WTC11 (cell line): ENCODE measurements at regions not wholly inside any gene's neighbourhood (a gene's known extent, or its start where the extent isn't known, plus 50 kb on each side); places are given as distances from the start of the nearest gene placed in this dataset.

ENCODE experiments used
- ATAC-seq: fragments of 200-7000 bp; cut with Tn5 transposase; 2 replicates; pipeline ENCODE4 v1.10.0; 2021; ENCODE audit warnings: mild to moderate bottlenecking, moderate library complexity
- CTCF ChIA-PET: fragments of 300-600 bp; sonication (Branson Sonifier 250); formaldehyde crosslinking; loops from one replicate; lab custom pipeline; 2021; ENCODE audit warnings: antibody characterized with exemption; lab: Charles Lee
- POLR2A ChIA-PET: fragments of 350-600 bp; sonication (Branson Sonifier 250); formaldehyde crosslinking; loops from one replicate; lab custom pipeline; 2021; ENCODE audit warnings: antibody characterized with exemption; lab: Charles Lee
- DNase-seq: peaks from one replicate; pipeline ENCODE4 v3.0.0; 2021; ENCODE audit warnings: low spot score
- H3K27ac Mint-ChIP-seq: 2 replicates; pipeline ENCODE4 v1.8.0; 2021; ENCODE audit warnings: mixed read lengths
- H3K27me3 Mint-ChIP-seq: 2 replicates; pipeline ENCODE4 v1.8.0; 2021; ENCODE audit warnings: low read depth, mild to moderate bottlenecking, moderate library complexity, mixed read lengths
- H3K36me3 Mint-ChIP-seq: 2 replicates; pipeline ENCODE4 v1.8.0; 2021; ENCODE audit warnings: mixed read lengths
- H3K4me1 Mint-ChIP-seq: 2 replicates; pipeline ENCODE4 v1.8.0; 2022; ENCODE audit warnings: mixed read lengths
- H3K4me3 Mint-ChIP-seq: 2 replicates; pipeline ENCODE4 v1.8.0; 2021; ENCODE audit warnings: mild to moderate bottlenecking, moderate library complexity, mixed read lengths
- H3K9me3 Mint-ChIP-seq: 2 replicates; pipeline ENCODE4 v1.8.0; 2021; ENCODE audit warnings: mixed read lengths
- CBFB ChIP-seq: sonication (generic); formaldehyde crosslinking; IDR thresholded peaks from 2 replicates; pipeline ENCODE4 v1.8.1; 2022; ENCODE audit warnings: mild to moderate bottlenecking, low read depth, missing genetic modification reagents
- FOXK1 ChIP-seq: sonication (generic); formaldehyde crosslinking; IDR thresholded peaks from 2 replicates; pipeline ENCODE4 v1.8.0; 2022; ENCODE audit warnings: mild to moderate bottlenecking, moderate library complexity, missing genetic modification reagents
- GRHL2 ChIP-seq: fragments of 250-450 bp; sonication (Bioruptor Pico); IDR thresholded peaks from 2 replicates; pipeline ENCODE4 v1.8.0; 2022; ENCODE audit warnings: mild to moderate bottlenecking, moderate library complexity; ENCODE audit not compliant: insufficient replicate concordance, severe bottlenecking
- IRF2 ChIP-seq: sonication (generic); formaldehyde crosslinking; IDR thresholded peaks from 2 replicates; pipeline ENCODE4 v1.8.0; 2022; ENCODE audit warnings: low read depth, missing genetic modification reagents, borderline replicate concordance
- NFE2L1 ChIP-seq: sonication (generic); formaldehyde crosslinking; IDR thresholded peaks from 2 replicates; pipeline ENCODE4 v1.8.1; 2023; ENCODE audit warnings: missing genetic modification reagents
- NFYB ChIP-seq: sonication (generic); formaldehyde crosslinking; conservative IDR thresholded peaks from 2 replicates; pipeline ENCODE4 v1.8.0; 2022; ENCODE audit warnings: low read depth, missing genetic modification reagents
- PRRX2 ChIP-seq: fragments of 250-450 bp; sonication (Bioruptor Pico); IDR thresholded peaks from 2 replicates; pipeline ENCODE4 v1.8.0; 2021; ENCODE audit warnings: mild to moderate bottlenecking
- RELA ChIP-seq: sonication (generic); formaldehyde crosslinking; IDR thresholded peaks from 2 replicates; pipeline ENCODE4 v1.8.1; 2022; ENCODE audit warnings: missing genetic modification reagents, mild to moderate bottlenecking, borderline replicate concordance
- SOX15 ChIP-seq: fragments of 250-450 bp; sonication (Bioruptor Pico); IDR thresholded peaks from 2 replicates; pipeline ENCODE4 v1.9.0; 2021; ENCODE audit warnings: mild to moderate bottlenecking
- TEAD1 ChIP-seq: sonication (generic); formaldehyde crosslinking; IDR thresholded peaks from 2 replicates; pipeline ENCODE4 v1.8.0; 2022; ENCODE audit warnings: mild to moderate bottlenecking, missing genetic modification reagents
- ZNF396 ChIP-seq: fragments of 250-450 bp; sonication (Bioruptor Pico); IDR thresholded peaks from 2 replicates; pipeline ENCODE4 v1.8.0; 2021; ENCODE audit warnings: mild to moderate bottlenecking, moderate library complexity, borderline replicate concordance
- TF ChIP-seq, protein P1 (sequence below): fragments of 250-450 bp; sonication (Bioruptor Pico); IDR thresholded peaks from 2 replicates; pipeline ENCODE4 v1.9.0; 2021; ENCODE audit warnings: mild to moderate bottlenecking, borderline replicate concordance
- TF ChIP-seq, protein P2 (sequence below): sonication (generic); formaldehyde crosslinking; IDR thresholded peaks from 2 replicates; pipeline ENCODE4 v1.8.1; 2023; ENCODE audit warnings: mild to moderate bottlenecking, missing genetic modification reagents
- TF ChIP-seq, protein P3 (sequence below): sonication (generic); formaldehyde crosslinking; IDR thresholded peaks from 2 replicates; pipeline ENCODE4 v1.8.1; 2023; ENCODE audit warnings: mild to moderate bottlenecking, moderate library complexity, missing genetic modification reagents
- TF ChIP-seq, protein P4 (sequence below): sonication (generic); formaldehyde crosslinking; IDR thresholded peaks from 2 replicates; pipeline ENCODE4 v1.8.0; 2022; ENCODE audit warnings: mild to moderate bottlenecking, missing genetic modification reagents

DNA sequence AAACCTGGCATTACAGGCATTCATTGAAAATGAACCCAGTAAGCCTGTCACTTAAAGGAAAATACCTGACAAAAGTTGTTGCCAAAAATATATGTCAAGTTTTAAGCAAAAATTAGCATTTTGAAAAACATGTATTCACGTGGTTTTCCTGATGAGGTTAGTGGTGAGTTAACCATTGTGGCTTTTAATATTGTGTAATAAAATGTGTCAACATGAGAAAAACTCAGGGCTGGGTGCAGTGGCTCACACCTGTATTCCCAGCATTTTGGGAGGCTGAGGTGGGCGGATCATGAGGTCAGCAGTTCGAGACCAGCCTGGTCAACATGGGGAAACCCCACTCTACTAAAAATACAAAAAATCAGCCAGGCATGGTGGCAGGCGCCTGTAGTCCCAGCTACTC, 731.4 kb downstream of the KCNT2 start (continued):
- TF ChIP-seq, protein P1, sequence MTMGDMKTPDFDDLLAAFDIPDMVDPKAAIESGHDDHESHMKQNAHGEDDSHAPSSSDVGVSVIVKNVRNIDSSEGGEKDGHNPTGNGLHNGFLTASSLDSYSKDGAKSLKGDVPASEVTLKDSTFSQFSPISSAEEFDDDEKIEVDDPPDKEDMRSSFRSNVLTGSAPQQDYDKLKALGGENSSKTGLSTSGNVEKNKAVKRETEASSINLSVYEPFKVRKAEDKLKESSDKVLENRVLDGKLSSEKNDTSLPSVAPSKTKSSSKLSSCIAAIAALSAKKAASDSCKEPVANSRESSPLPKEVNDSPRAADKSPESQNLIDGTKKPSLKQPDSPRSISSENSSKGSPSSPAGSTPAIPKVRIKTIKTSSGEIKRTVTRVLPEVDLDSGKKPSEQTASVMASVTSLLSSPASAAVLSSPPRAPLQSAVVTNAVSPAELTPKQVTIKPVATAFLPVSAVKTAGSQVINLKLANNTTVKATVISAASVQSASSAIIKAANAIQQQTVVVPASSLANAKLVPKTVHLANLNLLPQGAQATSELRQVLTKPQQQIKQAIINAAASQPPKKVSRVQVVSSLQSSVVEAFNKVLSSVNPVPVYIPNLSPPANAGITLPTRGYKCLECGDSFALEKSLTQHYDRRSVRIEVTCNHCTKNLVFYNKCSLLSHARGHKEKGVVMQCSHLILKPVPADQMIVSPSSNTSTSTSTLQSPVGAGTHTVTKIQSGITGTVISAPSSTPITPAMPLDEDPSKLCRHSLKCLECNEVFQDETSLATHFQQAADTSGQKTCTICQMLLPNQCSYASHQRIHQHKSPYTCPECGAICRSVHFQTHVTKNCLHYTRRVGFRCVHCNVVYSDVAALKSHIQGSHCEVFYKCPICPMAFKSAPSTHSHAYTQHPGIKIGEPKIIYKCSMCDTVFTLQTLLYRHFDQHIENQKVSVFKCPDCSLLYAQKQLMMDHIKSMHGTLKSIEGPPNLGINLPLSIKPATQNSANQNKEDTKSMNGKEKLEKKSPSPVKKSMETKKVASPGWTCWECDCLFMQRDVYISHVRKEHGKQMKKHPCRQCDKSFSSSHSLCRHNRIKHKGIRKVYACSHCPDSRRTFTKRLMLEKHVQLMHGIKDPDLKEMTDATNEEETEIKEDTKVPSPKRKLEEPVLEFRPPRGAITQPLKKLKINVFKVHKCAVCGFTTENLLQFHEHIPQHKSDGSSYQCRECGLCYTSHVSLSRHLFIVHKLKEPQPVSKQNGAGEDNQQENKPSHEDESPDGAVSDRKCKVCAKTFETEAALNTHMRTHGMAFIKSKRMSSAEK (CRISPR knock-in tag): no peak
- TF ChIP-seq GRHL2 (CRISPR knock-in tag) (no peak), ZNF396 (no peak)
- TF ChIP-seq, protein P2, sequence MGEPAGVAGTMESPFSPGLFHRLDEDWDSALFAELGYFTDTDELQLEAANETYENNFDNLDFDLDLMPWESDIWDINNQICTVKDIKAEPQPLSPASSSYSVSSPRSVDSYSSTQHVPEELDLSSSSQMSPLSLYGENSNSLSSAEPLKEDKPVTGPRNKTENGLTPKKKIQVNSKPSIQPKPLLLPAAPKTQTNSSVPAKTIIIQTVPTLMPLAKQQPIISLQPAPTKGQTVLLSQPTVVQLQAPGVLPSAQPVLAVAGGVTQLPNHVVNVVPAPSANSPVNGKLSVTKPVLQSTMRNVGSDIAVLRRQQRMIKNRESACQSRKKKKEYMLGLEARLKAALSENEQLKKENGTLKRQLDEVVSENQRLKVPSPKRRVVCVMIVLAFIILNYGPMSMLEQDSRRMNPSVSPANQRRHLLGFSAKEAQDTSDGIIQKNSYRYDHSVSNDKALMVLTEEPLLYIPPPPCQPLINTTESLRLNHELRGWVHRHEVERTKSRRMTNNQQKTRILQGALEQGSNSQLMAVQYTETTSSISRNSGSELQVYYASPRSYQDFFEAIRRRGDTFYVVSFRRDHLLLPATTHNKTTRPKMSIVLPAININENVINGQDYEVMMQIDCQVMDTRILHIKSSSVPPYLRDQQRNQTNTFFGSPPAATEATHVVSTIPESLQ (CRISPR knock-in tag): no peak

DNA sequence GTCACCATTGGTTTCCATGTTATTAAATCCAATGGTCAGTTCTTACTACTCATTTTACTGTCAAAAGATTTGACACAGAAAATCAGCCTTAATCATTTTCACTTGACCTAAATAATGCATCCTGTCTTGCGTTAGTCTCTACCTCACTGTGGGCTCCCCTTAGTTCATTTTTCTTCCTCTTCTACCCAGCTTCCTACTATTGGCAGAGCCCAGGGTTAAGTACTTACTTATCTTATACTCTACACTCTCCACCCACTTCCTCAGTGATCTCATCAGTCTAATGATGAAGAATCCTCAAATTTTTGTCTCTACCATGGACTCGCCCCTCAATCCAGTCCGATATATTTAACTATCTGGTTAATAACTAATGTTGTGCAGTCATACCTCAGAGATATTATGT, 735.9 kb downstream of the KCNT2 start:
- ATAC-seq: no peak
- Mint-ChIP-seq H3K9me3 (peaks cover 17% of the 10 kb centered on the region), H3K4me1 (no peaks in the 10 kb centered on the region), H3K27ac (no peak overlapping the region)
- no peak for DNase-seq
- ChIA-PET CTCF (no interaction called here), POLR2A (no interaction called here)
- TF ChIP-seq IRF2 (CRISPR knock-in tag): no peak
- TF ChIP-seq NFE2L1 (CRISPR knock-in tag): no peak
- no peak for TF ChIP-seq RELA (CRISPR knock-in tag)
- no peak for TF ChIP-seq TEAD1 (CRISPR knock-in tag)
- TF ChIP-seq CBFB (CRISPR knock-in tag): no peak
- TF ChIP-seq NFYB (CRISPR knock-in tag): no peak
- TF ChIP-seq FOXK1 (CRISPR knock-in tag): no peak
- TF ChIP-seq, protein P3, sequence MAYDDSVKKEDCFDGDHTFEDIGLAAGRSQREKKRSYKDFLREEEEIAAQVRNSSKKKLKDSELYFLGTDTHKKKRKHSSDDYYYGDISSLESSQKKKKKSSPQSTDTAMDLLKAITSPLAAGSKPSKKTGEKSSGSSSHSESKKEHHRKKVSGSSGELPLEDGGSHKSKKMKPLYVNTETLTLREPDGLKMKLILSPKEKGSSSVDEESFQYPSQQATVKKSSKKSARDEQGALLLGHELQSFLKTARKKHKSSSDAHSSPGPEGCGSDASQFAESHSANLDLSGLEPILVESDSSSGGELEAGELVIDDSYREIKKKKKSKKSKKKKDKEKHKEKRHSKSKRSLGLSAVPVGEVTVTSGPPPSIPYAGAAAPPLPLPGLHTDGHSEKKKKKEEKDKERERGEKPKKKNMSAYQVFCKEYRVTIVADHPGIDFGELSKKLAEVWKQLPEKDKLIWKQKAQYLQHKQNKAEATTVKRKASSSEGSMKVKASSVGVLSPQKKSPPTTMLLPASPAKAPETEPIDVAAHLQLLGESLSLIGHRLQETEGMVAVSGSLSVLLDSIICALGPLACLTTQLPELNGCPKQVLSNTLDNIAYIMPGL (CRISPR knock-in tag): no peak
- TF ChIP-seq, protein P4, sequence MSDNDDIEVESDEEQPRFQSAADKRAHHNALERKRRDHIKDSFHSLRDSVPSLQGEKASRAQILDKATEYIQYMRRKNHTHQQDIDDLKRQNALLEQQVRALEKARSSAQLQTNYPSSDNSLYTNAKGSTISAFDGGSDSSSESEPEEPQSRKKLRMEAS (CRISPR knock-in tag): no peak
- TF ChIP-seq SOX15 (CRISPR knock-in tag): no peak
- TF ChIP-seq, all 79 proteins: peak for 0
- Mint-ChIP-seq H3K27me3 (no peaks in the 10 kb centered on the region), H3K4me3 (no peak overlapping the region), H3K36me3 (peaks cover 5% of the 10 kb centered on the region)

DNA sequence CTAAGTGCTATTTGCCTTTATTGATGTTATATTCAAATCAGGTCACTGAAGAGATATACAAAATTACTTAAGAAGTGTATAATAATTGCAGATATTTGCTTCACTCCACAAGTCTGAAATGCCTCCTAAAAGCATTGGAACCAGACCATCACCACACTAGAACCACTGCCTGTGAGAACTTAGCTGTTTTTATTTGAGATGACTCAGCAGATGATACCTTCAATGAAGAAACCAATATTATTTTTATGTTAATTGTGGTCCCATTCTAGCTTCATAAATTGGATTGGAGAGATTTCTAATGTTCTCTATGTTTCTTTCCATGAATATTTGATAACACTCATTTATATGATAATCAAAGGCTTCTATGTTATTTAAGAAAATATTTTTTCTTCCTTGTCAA, 740.6 kb downstream of the KCNT2 start:
- no peak overlapping the region for H3K27ac Mint-ChIP-seq
- no peak for ATAC-seq
- no peak overlapping the region for H3K4me3 Mint-ChIP-seq
- CTCF ChIA-PET: no interaction called here
- H3K9me3 Mint-ChIP-seq: peaks cover 8% of the 10 kb centered on the region
- DNase-seq: no peak
- TF ChIP-seq, protein P2 (CRISPR knock-in tag): no peak
- no peak for TF ChIP-seq IRF2 (CRISPR knock-in tag)
- TF ChIP-seq PRRX2 (CRISPR knock-in tag): no peak
- H3K27me3 Mint-ChIP-seq: no peaks in the 10 kb centered on the region
- POLR2A ChIA-PET: no interaction called here
- H3K4me1 Mint-ChIP-seq: peaks cover 24% of the 10 kb centered on the region
- peaks cover 3% of the 10 kb centered on the region; the same call in 1 of the 2 replicates for H3K36me3 Mint-ChIP-seq
